HG02623 (cell line): ENCODE measurements at regions not wholly inside any gene's neighbourhood (a gene's known extent, or its start where the extent isn't known, plus 50 kb on each side); places are given as distances from the start of the nearest gene placed in this dataset.

Experiments
- ATAC-seq: cut with Tn5 transposase; IDR thresholded peaks from one replicate; pipeline ENCODE4 v1.9.1; 2021; ENCODE audit warnings: moderate library complexity; ENCODE audit not compliant: unreplicated experiment

GRCh38 chr14:101418601-101419000, 142.7 kb upstream of the DIO3 start:
- ATAC-seq, result no peak

GRCh38 chr14:101426466-101426865, 134.8 kb upstream of the DIO3 start:
- ATAC-seq, result no peak

- no peak for ATAC-seq
Observed at GRCh38 chr14:101428409-101428808, 132.9 kb upstream of the DIO3 start.

GRCh38 chr14:101435546-101435945, 125.7 kb upstream of the DIO3 start:
- ATAC-seq, result no peak

GRCh38 chr14:101439023-101439422, 122.3 kb upstream of the DIO3 start:
- no peak for ATAC-seq

- ATAC-seq, result no peak
Observed at GRCh38 chr14:101440496-101440895, 120.8 kb upstream of the DIO3 start.

GRCh38 chr14:101441710-101442109, 119.6 kb upstream of the DIO3 start:
- no peak for ATAC-seq

- ATAC-seq, result no peak
Observed at GRCh38 chr14:101442451-101442850, 118.8 kb upstream of the DIO3 start.

- ATAC-seq, result no peak
Observed at GRCh38 chr14:101444116-101444515, 117.2 kb upstream of the DIO3 start.

- no peak for ATAC-seq
Observed at GRCh38 chr14:101445278-101445677, 116.0 kb upstream of the DIO3 start.

- ATAC-seq, result no peak
Observed at GRCh38 chr14:101446387-101446969, 114.8 kb upstream of the DIO3 start.

- ATAC-seq, result no peak
Observed at GRCh38 chr14:101449114-101449513, 112.2 kb upstream of the DIO3 start.

GRCh38 chr14:101451166-101451565, 110.1 kb upstream of the DIO3 start:
- ATAC-seq, result no peak

GRCh38 chr14:101453225-101453624, 108.1 kb upstream of the DIO3 start:
- ATAC-seq, result no peak

GRCh38 chr14:101454229-101454628, 107.1 kb upstream of the DIO3 start:
- ATAC-seq, result no peak

- ATAC-seq, result no peak
Observed at GRCh38 chr14:101456246-101457175, 104.8 kb upstream of the DIO3 start.

- no peak for ATAC-seq
Observed at GRCh38 chr14:101457301-101457935, 103.9 kb upstream of the DIO3 start.

GRCh38 chr14:101457936-101458740, 103.2 kb upstream of the DIO3 start:
- no peak for ATAC-seq

GRCh38 chr14:101458741-101459550, 102.3 kb upstream of the DIO3 start:
- no peak for ATAC-seq

- no peak for ATAC-seq
Observed at GRCh38 chr14:101459551-101459900, 101.8 kb upstream of the DIO3 start.
